Jurkat, Clone E6-1 (cell line): ENCODE measurements at regions not wholly inside any gene's neighbourhood (a gene's known extent, or its start where the extent isn't known, plus 50 kb on each side); places are given as distances from the start of the nearest gene placed in this dataset.
"Not testable (repeated sequence)": the region's sequence is repeated elsewhere in the genome, so short reads cannot be mapped to it uniquely, and the experiment has no call there.

Experiments used
- DNase-seq: peaks from one replicate; pipeline ENCODE4 v3.0.0-alpha.2; 2011; ENCODE audit warnings: low read depth, low spot score
- H3K4me3 ChIP-seq: 2 replicates; pipeline ENCODE4 v1.5.1; 2011; ENCODE audit warnings: mild to moderate bottlenecking, low read length, control low read depth, moderate library complexity

- no peak for DNase-seq
- H3K4me3 ChIP-seq: no peak overlapping the region
These were observed 128.1 kb downstream of the ATXN7L3B start for GRCh38 chr12:74665690-74666089.

GRCh38 chr12:74671421-74671820 lies 133.8 kb downstream of the ATXN7L3B start:
- DNase-seq: no peak
- no peak overlapping the region for H3K4me3 ChIP-seq

DNA sequence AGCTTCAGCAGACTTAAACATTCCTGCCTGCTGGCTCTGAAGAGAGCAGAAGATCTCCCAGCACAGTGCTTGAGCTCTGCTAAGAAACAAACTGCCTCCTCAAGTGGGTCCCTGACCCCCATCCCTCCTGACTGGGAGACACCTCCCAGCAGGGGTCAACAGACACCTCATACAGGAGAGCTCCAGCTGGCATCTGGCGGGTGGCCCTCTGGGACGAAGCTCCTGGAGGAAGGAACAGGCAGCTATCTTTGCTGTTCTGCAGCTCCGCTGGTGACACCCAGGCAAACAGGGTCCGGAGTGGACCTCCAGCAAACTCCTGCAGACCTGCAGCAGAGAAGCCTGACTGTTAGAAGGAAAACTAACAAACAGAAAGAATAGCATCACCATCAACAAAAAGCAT lies 139.3 kb downstream of the ATXN7L3B start:
- DNase-seq, H3K4me3 ChIP-seq: not testable (repeated sequence)

DNA sequence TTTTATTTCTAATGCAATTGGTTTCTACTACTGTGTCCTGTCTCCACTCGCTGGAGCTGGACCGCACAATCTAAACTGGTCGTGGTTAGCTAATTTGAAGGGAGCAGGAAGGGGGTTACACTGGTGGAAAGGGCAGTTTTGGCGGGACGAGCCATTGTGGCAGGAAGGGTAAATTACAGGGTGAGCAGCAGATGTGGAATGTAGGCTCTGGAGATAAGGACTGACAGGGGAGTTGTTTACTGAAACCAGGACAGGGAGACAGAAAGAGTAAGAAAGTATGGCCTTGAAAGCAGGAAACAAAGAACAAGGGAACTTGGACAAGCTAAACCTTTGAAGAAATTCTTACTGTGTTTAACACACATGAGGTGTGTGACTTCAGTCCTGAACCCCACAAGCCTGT lies 147.8 kb downstream of the ATXN7L3B start:
- DNase-seq: no peak

GRCh38 chr12:74689071-74689655 lies 151.5 kb downstream of the ATXN7L3B start:
- H3K4me3 ChIP-seq: no peak overlapping the region
- DNase-seq: peak; percentile 58

More for the DNA sequence above, 147.8 kb downstream of the ATXN7L3B start:
- H3K4me3 ChIP-seq: no peak overlapping the region

- no peak for DNase-seq
- no peak overlapping the region for H3K4me3 ChIP-seq
These were observed 152.3 kb downstream of the ATXN7L3B start for GRCh38 chr12:74689929-74690328.

- DNase-seq: no peak
- H3K4me3 ChIP-seq: no peak overlapping the region
These were observed 181.8 kb downstream of the ATXN7L3B start for GRCh38 chr12:74719447-74719846.

- no peak overlapping the region for H3K4me3 ChIP-seq
These were observed 185.1 kb downstream of the ATXN7L3B start for GRCh38 chr12:74722709-74723108.

DNA sequence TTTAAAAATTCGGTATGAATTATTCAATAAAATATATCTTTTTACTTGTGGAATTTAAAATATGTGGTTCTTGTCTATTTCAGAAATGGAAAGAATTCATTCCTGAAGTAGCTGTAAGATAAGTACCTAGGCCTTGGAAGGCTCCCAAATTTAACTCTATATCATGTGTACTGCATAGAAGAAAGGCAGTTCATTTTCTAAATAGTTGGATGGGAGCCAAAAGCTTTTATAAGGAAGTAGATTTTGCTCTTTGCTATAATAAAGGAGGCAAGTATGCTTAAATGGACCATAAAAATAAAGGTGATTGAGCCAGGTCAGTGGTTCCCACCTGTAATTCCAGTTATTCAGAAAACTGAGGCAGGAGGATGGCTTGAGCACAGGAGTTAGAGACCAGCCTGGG lies 187.5 kb downstream of the ATXN7L3B start:
- no peak for DNase-seq
- H3K4me3 ChIP-seq: no peak overlapping the region

More at GRCh38 chr12:74722709-74723108, 185.1 kb downstream of the ATXN7L3B start:
- DNase-seq: no peak

DNA sequence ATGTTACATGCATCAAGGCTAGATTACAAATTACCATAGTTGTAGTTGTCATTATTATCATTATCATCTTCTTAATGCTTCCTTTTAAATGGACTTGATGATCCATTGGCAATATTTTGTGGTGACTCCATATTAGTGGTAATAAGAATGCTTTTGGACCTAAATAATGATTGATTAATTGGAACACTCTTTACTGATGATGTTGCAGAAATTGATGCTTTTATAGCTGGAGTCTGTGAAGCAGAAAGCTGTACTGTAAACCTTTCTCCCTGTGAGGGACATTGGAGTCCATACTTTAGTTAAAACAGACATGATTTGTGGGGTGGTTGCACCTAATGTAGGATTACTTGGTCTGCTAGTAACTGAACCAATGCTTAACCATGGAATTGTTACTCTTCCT lies 190.4 kb downstream of the ATXN7L3B start:
- no peak for DNase-seq
- H3K4me3 ChIP-seq: no peak overlapping the region

DNA sequence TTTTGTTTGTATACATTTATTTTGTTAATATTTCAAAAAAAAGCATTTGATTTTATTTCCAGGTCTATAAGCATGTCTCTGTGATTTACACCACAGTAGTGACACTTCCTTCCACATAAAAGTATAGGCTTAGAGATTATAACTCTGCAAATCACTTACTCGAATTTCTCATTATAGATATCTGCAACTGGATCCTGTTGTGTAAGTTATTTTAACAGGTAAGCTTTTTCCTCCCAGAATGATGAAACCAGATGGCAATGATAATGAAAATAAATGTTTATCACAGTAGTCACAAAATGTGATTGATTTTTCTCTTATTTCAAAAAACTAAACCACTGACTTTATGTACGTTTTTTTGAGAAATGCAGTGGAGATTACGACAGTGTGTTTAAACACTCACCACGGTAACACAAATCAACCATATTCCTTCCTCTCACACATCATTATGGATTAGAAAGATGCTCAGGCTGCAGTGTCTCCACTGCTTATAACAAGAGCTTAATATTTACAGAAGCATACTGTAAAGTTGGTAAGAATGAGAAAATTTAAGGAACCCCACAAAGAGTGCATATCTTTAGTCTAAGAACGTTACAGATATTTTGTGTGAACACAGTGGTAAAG lies 194.6 kb downstream of the ATXN7L3B start:
- DNase-seq: no peak
- H3K4me3 ChIP-seq: no peak overlapping the region

DNA sequence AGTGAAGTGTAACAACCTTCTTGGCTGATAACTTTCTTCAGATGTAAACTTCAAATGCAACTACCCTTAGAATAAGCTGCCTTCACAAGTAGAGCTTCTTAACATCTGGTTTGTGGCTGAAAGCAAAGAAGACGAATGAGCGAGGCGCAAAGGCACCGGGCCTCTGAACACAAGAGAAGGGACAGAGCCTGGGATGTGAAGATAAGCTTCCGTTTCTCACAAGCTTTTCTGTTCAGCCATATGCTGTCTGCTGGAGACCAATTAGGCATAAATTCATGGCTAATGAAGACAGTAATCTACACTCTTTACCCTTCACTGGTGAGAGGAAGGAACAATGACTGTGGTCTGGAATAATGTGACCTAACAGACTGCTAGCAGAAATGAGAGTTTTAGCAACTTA lies 195.2 kb downstream of the ATXN7L3B start:
- DNase-seq: peak; percentile 86
- H3K4me3 ChIP-seq: no peak overlapping the region

DNA sequence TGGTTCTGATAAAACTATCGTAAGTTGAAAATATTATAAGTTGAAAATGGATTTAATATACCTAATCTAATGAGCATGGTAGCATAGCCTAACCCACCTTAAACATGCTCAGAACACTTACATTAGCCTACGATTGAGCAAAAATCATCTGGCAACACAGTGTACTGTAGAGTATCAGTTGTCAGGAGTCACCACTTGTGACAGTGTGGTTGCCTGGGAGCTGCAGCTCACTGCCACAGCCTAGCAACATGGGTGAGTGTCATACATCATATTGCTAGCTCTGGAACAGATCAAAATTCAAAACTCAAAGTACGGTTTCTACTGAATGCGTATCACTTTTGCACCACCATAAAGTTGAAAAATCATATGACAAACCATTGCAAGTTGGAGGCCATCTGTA lies 203.5 kb downstream of the ATXN7L3B start:
- no peak for DNase-seq
- no peak overlapping the region for H3K4me3 ChIP-seq

DNA sequence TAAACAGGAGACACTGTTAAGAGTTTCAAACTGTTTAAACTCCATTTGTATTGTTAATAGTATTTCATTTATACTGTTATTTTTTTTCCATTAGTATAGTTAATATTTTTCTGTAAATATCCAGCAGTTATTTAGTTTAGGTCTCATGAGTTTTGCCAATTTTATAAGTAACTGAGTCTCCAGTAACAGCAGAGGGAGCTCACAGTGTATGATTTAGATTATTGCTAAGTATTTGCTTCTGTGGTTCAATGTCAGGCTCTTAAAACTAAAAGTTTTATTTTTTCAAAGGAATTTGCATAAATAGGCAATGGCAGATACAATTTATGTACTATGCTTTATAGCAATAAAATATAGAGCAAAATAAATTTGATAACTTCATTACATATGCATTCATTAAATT lies 209.7 kb downstream of the ATXN7L3B start:
- H3K4me3 ChIP-seq: no peak overlapping the region
- no peak for DNase-seq

GRCh38 chr12:74751441-74751840 lies 213.8 kb downstream of the ATXN7L3B start:
- no peak overlapping the region for H3K4me3 ChIP-seq
- DNase-seq: no peak

- H3K4me3 ChIP-seq: no peak overlapping the region
These were observed 214.6 kb downstream of the ATXN7L3B start for GRCh38 chr12:74752215-74752614.

DNA sequence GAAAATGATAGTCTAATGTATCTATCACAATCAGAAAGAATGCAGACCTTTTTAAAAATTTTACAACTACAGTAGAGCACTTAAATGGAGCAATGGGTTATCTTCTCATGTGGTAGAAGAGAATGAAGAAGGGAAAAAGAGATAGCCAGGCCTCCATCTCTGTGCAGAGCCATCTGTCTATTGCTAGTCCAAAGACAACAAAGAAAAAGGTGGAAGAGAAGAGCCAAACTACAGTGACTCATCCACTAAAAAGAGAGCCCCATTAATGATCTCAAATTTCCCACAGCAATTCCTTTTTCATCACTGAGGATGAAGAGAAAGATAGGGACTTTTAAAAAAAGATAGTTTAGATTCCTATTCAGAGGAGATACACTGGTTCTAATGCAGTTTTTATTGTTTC lies 232.9 kb downstream of the ATXN7L3B start:
- no peak for DNase-seq
- no peak overlapping the region for H3K4me3 ChIP-seq

More at GRCh38 chr12:74752215-74752614, 214.6 kb downstream of the ATXN7L3B start:
- no peak for DNase-seq

- DNase-seq: no peak
- no peak overlapping the region for H3K4me3 ChIP-seq
These were observed 237.6 kb downstream of the ATXN7L3B start for GRCh38 chr12:74775276-74775675.

DNA sequence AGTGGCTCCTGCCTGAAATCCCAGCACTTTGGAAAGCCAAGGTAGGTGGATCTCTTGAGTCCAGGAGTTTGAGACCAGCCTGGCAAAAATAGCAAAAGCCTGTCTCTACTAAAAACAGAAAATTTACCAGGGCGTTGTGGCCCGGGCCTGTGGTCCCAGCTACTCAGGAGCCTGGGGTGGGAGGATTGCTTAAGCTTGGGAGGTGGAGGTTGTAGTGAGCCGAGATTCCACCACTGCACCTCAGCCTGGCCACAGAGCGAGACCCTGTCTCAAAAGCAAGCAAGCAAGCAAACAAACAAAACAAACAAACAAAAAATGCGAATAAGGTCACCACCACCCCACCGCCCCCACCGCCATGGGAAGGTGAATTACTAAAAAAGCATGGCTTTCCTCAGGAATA lies 238.7 kb downstream of the ATXN7L3B start:
- H3K4me3 ChIP-seq: no peak overlapping the region
- DNase-seq: no peak

DNA sequence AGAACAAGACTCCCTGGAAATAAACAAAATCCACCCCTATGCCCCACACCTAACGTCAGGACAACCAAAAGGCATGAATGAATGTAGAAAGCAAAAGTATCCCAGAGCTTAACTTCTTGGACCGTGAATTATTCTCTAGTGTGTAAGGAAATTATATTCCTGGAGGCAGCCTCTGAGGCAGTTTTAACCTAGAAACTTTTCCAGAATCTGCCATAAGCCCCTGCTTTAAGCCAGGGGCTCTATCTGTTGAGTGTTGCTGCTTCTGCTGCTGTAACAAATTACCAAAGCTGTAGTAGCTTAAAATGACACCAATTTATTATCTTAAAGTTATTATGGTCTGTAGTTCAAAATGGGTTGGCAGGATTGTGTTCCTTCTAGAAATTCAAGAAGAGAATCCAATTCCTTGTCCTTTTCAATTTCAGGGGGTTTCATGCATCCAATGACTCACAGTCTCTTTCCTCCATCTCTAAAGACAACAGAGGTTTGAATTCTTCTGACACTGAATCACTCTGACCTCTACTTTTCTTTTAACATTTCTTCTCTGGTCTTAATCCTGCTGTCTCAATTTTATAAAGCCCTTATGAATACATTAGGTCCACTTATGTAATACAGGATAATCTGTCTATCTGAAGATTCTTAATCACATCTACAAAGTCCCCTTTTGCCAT lies 242.7 kb downstream of the ATXN7L3B start:
- DNase-seq: no peak
- H3K4me3 ChIP-seq: no peak overlapping the region

DNA sequence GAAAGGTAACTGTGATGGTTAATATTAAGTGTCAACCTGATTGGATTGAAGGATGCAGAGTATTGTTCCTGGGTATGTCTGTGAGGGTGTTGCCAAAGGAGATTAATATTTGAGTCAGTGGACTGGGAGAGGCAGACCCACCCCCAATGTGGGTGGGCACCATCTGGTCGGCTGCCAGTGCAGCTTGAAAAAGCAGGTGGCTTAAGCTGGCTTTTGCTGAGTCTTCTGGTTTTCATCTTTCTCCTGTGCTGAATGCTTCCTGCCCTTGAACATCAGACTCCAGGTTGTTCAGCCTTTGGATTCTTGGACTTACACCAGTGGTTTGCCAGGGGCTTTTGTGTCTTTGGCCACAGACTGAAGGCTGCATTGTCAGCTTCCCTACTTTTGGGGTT lies 243.2 kb downstream of the ATXN7L3B start:
- DNase-seq, H3K4me3 ChIP-seq: not testable (repeated sequence)
